ENCODE measurements at regions not wholly inside any gene's neighbourhood (a gene's known extent, or its start where the extent isn't known, plus 50 kb on each side); places are given as distances from the start of the nearest gene placed in this dataset.

GRCh38 chr13:89324582-89324981 is 1653.4 kb downstream of the SLITRK5 start:
- no peaks in the 10 kb centered on the region for H3K36me3 Mint-ChIP-seq
- H3K4me3 Mint-ChIP-seq, result no peak overlapping the region
- H3K27me3 Mint-ChIP-seq, result no peaks in the 10 kb centered on the region
- no peaks in the 10 kb centered on the region for H3K4me1 Mint-ChIP-seq (ENCODE audit: unreplicated experiment)
- no peak for TF ChIP-seq CTCF (conservative IDR thresholded peaks at IDR 0.05)
- H3K27ac Mint-ChIP-seq, result no peak overlapping the region
- peaks cover 4% of the 10 kb centered on the region for H3K9me3 Mint-ChIP-seq
- DNase-seq (ENCODE audit: extremely low spot score, unreplicated experiment), result no peak

DNA sequence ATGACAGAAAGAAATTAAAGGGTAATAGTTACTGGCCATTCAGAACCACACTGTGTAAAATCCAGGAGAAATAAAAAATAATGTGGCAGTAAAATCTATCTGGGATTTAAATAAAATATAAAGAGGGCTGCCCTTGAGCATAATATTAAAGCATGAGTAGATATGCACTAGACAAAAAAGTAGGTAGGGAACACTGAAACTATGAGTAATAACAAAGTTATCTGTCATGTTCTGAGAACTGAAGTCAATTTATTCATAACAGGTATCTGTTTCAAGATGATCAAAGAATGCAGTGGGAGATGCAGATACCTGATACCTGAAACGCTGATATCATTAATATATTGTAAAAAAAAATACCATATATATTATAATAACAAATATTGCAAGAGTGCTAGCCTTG is 1672.0 kb downstream of the SLITRK5 start:
- Mint-ChIP-seq H3K27ac (no peak overlapping the region), H3K36me3 (no peaks in the 10 kb centered on the region), H3K9me3 (no peaks in the 10 kb centered on the region), H3K4me3 (no peak overlapping the region), H3K27me3 (no peaks in the 10 kb centered on the region), H3K4me1 (ENCODE audit: unreplicated experiment) (peaks cover 4% of the 10 kb centered on the region)
- DNase-seq (ENCODE audit: extremely low spot score, unreplicated experiment), result no peak
- TF ChIP-seq CTCF (conservative IDR thresholded peaks at IDR 0.05), result no peak

DNA sequence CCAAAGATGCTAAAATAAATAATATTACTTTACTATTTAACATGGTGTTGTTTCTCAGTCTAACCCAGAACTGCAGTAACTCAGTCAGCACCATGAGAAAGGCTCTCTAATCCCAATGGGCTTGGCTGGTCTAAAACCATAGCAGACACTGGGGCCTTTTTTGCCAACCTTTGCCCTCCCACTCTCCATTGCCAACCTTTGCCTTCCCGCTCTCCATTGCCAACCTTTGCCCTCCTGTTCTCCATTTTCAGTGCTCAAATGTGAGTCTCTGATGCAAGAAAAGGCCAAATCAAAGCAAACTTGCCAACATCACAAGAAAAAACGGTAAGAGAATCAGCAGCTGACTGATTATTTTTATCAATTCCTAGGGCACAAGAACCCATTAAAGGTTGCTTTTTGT is 1681.2 kb downstream of the SLITRK5 start:
- Mint-ChIP-seq H3K9me3 (no peaks in the 10 kb centered on the region), H3K27me3 (no peaks in the 10 kb centered on the region), H3K27ac (no peak overlapping the region), H3K36me3 (no peaks in the 10 kb centered on the region), H3K4me1 (ENCODE audit: unreplicated experiment) (no peaks in the 10 kb centered on the region), H3K4me3 (no peak overlapping the region)
- no peak for TF ChIP-seq CTCF (conservative IDR thresholded peaks at IDR 0.05)
- DNase-seq (ENCODE audit: extremely low spot score, unreplicated experiment), result no peak

DNA sequence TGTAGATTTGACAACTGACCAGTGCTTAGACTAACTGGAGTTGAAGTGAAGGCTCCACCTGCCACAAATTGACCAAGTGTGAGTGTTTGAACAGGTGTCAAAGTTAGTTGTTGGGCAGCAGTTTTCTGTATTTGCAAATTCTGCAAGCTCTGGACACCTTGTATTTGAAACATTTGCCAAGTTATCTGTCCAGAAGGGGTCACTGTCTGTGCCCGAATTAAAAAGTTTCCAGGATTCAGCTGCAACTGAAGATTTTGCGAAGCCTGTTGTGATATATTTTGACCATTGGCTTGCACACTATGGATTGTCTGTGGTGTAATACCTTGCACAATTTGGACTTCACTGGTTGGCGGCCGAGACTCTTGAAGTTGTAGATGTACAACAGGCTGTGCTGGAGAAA is 1690.7 kb downstream of the SLITRK5 start:
- TF ChIP-seq CTCF (conservative IDR thresholded peaks at IDR 0.05), result no peak
- H3K36me3 Mint-ChIP-seq, result no peaks in the 10 kb centered on the region
- no peaks in the 10 kb centered on the region for H3K4me1 Mint-ChIP-seq (ENCODE audit: unreplicated experiment)
- peaks cover 3% of the 10 kb centered on the region for H3K27me3 Mint-ChIP-seq
- no peak overlapping the region for H3K4me3 Mint-ChIP-seq
- no peak overlapping the region for H3K27ac Mint-ChIP-seq
- no peak for DNase-seq (ENCODE audit: extremely low spot score, unreplicated experiment)
- H3K9me3 Mint-ChIP-seq, result peaks cover 5% of the 10 kb centered on the region

DNA sequence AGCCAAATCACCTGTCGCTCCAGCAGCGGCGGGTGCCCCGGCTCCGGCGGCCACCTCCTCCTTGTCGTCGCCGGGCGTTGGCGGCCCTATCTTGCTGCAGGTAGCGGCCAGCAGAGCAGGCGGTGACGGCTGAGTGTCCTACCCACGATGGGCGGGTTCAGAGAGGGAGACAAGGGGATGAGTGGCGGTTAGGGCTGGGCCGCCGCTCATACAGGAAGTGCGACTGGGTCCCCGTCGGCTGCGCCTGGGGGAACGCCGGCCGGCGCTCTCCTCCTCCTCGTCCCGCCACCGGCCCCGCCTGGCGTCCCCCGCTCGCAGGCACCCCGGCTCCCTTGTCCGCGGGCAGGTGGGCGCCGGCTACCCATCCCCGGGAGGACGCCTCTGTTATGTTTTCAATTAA is 1692.0 kb downstream of the SLITRK5 start:
- DNase-seq (ENCODE audit: extremely low spot score, unreplicated experiment), result no peak
- H3K9me3 Mint-ChIP-seq, result peaks cover 5% of the 10 kb centered on the region
- no peak overlapping the region for H3K27ac Mint-ChIP-seq
- H3K36me3 Mint-ChIP-seq, result no peaks in the 10 kb centered on the region
- no peak for TF ChIP-seq CTCF (conservative IDR thresholded peaks at IDR 0.05)
- no peaks in the 10 kb centered on the region for H3K4me1 Mint-ChIP-seq (ENCODE audit: unreplicated experiment)
- no peak overlapping the region for H3K4me3 Mint-ChIP-seq
- H3K27me3 Mint-ChIP-seq, result peaks cover 3% of the 10 kb centered on the region

DNA sequence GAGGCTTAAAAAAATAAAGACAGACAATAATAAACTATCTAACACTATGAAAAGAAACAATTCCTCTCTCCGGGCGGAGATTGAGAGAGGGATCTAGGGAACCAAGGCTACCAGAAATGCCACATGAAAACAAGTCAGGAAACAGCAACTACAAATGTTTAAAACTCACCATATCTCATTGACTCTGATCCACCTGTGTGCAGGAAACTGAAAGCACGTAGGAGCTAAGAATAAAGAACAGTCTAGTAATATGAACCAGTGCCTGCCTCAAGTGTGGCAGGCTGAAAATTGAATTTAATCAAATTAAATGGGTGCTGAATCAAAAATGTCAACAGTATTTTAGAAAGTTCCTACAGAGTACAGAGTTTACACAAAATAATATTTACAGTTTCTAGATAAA is 1701.0 kb downstream of the SLITRK5 start:
- Mint-ChIP-seq H3K4me1 (ENCODE audit: unreplicated experiment) (no peaks in the 10 kb centered on the region), H3K27me3 (no peaks in the 10 kb centered on the region), H3K27ac (no peak overlapping the region), H3K9me3 (no peaks in the 10 kb centered on the region), H3K4me3 (no peak overlapping the region), H3K36me3 (no peaks in the 10 kb centered on the region)
- TF ChIP-seq CTCF (conservative IDR thresholded peaks at IDR 0.05), result no peak
- DNase-seq (ENCODE audit: extremely low spot score, unreplicated experiment), result no peak

Data from type B pancreatic cell (in vitro differentiated cells).